Coronary artery (tissue), 2 donors: ENCODE measurements at regions not wholly inside any gene's neighbourhood (a gene's known extent, or its start where the extent isn't known, plus 50 kb on each side); places are given as distances from the start of the nearest gene placed in this dataset.

Experiments
- DNase-seq: peaks from one replicate; pipeline ENCODE4 v3.0.0-alpha.2; 2017; ENCODE audit warnings: low spot score
- H3K27ac ChIP-seq, 2 donors: fragments of 200-600 bp; sonication (generic); one replicate each; pipeline ENCODE4 v1.5.1; 2016 to 2019
- H3K4me3 ChIP-seq: fragments of 200-600 bp; sonication (generic); 2 replicates; pipeline ENCODE4 v1.5.1; 2016; ENCODE audit warnings: mild to moderate bottlenecking, moderate library complexity
- TF ChIP-seq, protein P1 (sequence below): fragments of 200-600 bp; sonication (generic); IDR thresholded peaks from one replicate; pipeline ENCODE4 v1.5.1; 2019; ENCODE audit warnings: antibody characterized with exemption

DNA sequence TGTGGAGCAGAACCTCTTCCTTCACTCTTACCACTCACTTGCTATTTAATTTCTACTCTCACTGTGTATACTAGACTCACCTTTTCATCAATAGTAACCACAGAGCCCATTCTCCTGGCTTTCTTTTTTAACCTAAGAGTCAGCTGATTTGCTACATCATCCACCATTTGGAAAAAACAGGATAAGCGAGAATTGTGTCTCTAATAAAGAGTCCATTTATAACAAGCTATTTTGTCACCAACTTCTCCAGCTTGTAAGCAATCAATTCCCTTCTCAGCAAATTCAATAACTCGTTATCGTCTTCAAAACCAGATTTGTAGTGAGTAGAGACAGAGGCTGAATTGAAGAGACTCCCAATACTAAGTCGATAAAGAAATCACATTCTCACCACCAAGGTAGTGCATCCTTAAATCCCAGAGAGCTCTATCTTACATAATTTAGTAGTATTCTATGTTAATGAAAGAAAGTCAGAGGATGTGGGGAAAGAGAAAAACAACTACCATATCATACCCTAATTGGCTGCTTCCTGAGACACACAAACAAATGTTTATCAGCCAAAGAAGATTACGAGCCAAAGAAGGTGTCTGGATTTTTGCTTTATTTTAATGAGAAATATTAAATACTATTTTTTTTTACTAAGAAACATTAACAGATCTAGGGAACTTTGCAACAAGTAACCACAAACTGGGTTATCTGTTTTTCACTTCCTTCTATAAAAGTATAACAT is 52.5 kb upstream of the SPTBN1 start:
- no peak for DNase-seq
- H3K27ac ChIP-seq = peak overlapping the region in 1 of 2 donors; percentile 68
- no peak overlapping the region for H3K4me3 ChIP-seq
- TF ChIP-seq, protein P1, sequence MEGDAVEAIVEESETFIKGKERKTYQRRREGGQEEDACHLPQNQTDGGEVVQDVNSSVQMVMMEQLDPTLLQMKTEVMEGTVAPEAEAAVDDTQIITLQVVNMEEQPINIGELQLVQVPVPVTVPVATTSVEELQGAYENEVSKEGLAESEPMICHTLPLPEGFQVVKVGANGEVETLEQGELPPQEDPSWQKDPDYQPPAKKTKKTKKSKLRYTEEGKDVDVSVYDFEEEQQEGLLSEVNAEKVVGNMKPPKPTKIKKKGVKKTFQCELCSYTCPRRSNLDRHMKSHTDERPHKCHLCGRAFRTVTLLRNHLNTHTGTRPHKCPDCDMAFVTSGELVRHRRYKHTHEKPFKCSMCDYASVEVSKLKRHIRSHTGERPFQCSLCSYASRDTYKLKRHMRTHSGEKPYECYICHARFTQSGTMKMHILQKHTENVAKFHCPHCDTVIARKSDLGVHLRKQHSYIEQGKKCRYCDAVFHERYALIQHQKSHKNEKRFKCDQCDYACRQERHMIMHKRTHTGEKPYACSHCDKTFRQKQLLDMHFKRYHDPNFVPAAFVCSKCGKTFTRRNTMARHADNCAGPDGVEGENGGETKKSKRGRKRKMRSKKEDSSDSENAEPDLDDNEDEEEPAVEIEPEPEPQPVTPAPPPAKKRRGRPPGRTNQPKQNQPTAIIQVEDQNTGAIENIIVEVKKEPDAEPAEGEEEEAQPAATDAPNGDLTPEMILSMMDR = no peak

DNA sequence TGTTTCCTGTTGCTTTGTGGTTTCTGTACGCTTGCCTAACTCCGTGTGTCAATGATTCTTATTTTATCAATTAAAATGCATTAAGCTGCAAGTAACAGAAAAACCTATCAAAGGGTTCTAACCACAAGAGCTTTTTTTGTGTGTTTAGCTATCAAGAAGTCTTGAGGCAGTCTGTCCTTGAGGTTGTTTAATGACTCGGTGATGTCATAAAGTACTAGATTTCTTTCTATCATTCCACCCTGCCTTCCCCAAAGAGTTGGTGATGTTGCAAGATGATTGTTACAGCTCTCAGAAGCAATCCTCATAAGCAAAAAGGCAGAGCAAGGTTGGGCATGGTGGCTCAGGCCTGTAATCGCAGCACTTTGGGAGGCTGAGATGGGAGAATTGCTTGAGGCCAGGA is 51.9 kb upstream of the SPTBN1 start:
- TF ChIP-seq, protein P1 = no peak
- H3K27ac ChIP-seq = no peak overlapping the region
- DNase-seq = no peak
- no peak overlapping the region for H3K4me3 ChIP-seq

DNA sequence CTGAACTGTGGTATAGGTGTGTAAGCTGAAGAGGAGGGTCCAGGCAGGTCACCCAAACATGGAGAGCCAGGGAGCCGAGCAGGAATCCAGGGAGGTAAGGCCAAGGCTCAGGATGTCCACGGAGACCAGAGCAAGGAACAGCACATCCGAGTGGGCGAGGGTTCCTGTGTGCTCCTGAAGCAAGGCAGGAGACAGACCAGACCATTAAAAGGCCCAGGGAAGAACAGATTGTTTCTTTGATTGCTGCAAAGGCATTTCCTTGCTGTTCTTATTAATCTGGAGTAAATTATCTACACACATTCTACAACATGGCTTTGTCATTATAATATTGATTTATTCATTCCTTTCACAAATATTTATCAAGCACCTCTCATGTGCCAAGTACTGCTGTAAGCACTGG is 50.1 kb upstream of the SPTBN1 start:
- H3K27ac ChIP-seq = no peak overlapping the region
- TF ChIP-seq, protein P1 = no peak
- H3K4me3 ChIP-seq = no peak overlapping the region
- DNase-seq = no peak
